Neural cell (in vitro differentiated cells): ENCODE measurements at regions not wholly inside any gene's neighbourhood (a gene's known extent, or its start where the extent isn't known, plus 50 kb on each side); places are given as distances from the start of the nearest gene placed in this dataset.

Experiments used
- SMC3 ChIP-seq: fragments of 450-650 bp; conservative IDR thresholded peaks from 2 replicates; pipeline ENCODE4 v1.6.1; 2014; ENCODE audit warnings: antibody characterized with exemption, mild to moderate bottlenecking, moderate library complexity; ENCODE audit not compliant: poor library complexity
- TF ChIP-seq, protein P1 (sequence below): fragments of 450-650 bp; IDR thresholded peaks from 2 replicates; pipeline ENCODE4 v1.5.1; 2014; ENCODE audit warnings: antibody characterized with exemption, mild to moderate bottlenecking, moderate library complexity; ENCODE audit not compliant: poor library complexity, severe bottlenecking

DNA sequence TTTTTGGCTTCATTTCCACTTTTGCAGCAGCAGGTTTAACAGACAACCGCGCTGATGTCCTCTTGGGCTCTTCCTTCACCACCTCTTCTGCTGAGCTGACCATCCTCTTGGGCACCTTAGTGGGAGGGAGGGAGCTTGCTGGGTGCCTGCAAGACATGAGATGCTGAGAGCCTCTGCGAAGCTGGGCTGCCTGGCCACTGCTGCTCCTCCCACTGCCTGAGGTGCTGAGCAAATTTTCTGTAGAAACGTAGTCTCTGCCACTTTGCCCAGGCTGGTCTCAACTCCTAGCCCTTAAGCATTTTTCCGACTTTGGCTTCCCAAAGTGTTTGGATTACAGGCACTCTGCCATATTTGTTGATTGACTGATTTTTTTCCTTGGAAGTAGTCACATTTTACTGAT, 422.2 kb upstream of the MC4R start:
- no peak for TF ChIP-seq SMC3
- TF ChIP-seq, protein P1, sequence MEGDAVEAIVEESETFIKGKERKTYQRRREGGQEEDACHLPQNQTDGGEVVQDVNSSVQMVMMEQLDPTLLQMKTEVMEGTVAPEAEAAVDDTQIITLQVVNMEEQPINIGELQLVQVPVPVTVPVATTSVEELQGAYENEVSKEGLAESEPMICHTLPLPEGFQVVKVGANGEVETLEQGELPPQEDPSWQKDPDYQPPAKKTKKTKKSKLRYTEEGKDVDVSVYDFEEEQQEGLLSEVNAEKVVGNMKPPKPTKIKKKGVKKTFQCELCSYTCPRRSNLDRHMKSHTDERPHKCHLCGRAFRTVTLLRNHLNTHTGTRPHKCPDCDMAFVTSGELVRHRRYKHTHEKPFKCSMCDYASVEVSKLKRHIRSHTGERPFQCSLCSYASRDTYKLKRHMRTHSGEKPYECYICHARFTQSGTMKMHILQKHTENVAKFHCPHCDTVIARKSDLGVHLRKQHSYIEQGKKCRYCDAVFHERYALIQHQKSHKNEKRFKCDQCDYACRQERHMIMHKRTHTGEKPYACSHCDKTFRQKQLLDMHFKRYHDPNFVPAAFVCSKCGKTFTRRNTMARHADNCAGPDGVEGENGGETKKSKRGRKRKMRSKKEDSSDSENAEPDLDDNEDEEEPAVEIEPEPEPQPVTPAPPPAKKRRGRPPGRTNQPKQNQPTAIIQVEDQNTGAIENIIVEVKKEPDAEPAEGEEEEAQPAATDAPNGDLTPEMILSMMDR = no peak
